ENCODE measurements at regions not wholly inside any gene's neighbourhood (a gene's known extent, or its start where the extent isn't known, plus 50 kb on each side); places are given as distances from the start of the nearest gene placed in this dataset.
"Not testable (repeated sequence)": the region's sequence is repeated elsewhere in the genome, so short reads cannot be mapped to it uniquely, and the experiment has no call there.

DNA sequence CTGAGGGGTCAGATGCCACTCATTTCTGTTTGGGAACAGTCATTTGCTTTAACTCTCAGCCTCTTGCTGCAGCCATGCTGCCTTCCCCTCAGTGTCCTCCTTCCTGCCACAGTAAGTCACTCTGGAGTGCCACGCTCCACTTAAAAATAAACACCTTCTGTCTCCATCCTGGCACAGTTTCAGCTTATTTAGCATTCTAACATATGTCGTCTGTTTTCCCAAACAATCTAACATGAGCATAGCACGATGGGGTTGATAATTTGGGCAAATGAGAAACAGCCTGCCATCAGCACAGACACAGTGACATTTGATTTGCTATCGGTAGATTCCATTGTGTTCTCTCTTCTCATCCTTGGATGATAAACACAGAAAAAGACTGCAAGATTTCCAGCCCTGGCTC lies 768.6 kb downstream of the UQCRFS1 start:
- no peak for DNase-seq (ENCODE audit: low spot score)

DNA sequence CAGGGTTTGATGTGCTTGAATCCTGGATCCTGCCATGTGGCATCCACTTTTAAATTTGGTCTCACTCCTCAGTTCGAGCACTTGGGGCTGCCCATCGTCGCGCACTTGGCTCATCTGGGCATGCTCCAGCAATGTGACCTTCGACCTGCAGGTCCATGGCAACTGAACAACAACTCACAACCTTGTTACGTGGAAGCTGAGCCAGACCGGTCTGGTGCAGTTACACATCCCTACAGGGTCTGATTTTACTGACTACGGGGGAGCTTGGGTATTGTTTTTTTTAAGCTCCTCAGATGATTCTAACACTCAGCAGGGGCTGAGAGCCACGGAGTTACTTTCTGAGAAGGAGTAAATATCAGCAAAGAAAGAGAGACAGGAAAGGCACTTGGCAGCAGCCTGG lies 769.6 kb downstream of the UQCRFS1 start:
- DNase-seq (ENCODE audit: low spot score) = no peak

DNA sequence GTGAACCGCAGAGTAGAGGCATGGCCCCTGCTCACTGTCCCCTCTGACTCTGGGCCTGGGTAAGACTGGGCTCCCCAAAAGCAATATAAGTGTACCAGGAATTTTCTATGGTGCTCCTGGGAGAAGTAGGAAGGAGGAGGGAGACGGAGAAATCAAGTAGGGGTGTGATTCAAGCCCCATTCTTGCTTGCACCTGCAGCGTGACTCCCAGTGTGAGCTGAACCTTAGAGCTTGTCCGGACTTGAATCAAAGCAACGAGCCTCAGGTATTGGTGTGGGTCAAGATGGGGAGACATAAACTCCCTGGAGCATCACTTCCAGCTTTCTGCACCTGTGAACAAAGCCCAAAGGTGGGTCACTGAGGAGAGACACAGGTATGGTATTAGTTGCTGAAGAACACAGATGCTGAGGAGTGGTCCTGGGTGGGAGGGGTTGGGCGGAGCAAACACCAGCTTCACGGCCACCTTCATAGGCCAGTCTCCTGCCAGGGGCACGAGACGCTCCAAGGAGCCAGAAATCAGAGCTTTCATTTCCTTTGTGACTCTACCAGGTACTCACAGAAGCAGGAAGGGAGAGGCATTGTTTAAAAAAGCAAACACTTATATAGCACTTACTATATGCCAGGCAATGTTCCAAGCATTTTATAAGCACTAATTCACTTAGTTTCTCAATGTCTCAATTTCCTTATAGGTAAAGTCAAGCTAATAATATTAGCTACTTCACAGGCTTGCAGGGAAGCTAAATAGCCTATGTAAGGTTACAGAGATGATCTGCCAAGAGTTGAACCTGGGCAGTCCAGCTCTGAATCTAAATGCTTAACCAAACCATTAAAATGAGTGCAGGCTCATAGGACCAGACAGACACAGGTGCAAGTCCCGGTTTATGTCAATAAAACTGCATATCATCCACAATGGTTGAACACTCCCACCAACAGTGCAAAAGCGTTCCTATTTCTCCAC lies 775.3 kb downstream of the UQCRFS1 start:
- no peak for DNase-seq (ENCODE audit: low spot score)

DNA sequence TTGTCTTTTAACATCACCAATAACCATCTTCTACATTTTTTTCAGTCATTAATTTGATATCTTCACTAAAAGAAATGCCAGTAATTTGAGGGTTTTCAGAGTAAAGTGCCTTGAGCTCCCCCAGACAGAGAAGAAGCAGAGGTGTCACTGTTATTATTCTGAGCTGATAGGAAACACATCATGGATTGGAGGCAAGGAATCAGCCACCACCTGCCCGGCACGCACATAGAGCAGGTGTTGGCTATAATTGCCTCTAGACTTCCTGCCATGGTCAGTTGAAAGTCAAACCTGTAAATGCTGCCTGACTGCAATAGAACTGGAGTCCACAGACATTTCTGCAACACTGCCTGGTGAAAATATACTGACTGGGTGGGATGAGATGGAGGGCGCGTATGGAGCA lies 776.6 kb downstream of the UQCRFS1 start:
- no peak for DNase-seq (ENCODE audit: low spot score)

DNA sequence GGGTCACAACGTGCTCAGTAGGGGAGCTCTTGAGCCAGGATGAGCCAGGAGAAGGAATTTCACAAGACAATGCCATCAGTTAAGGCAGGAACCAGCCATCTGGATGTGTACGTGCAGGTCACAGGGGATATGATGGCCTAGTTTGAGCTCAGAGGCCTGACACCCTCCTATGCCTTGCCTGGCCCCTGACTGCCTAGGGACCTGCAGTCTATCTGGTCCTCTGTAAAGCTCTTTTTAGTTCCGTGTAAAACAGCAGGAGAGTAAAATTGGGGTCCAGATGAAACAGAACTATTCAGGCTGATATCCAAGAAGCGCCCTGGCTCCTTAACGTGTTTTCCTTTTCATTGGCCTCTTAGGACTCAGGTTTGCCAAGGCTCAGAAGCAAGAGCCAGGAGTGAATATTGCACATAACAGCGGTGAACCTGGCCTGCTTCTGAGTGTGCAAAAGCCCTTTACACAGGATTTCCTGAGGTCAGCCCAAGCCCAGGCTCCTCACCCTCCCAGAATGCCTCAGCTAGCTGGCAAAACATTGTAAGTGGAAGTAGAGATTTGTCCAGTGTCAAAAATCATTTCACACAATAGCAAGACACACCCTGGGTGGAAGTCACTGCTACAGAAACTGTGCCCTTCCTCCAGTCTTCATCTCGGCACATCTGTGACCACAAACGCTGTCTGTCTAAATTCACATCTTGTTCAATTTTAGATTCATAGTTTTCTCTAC lies 777.2 kb downstream of the UQCRFS1 start:
- no peak for DNase-seq (ENCODE audit: low spot score)

DNA sequence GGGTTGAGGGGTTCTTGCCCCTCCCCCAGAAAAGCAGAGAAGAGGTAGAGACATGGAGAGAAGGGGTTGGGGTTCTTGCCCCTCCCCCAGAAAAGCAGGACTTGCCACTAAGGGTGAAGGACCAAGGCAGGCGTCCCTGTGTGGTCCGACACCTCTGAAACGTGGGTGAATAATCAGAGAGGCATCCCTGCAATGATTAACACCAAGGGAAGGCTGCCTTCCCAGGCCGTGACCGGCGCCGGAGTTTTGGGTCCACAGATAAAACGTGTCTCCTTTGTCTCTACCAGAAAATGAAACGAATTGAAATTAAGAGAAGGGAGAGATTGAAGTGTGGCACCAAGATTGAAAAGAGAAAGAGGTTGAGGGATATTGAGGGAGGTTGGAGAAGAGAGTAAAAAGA lies 778.2 kb downstream of the UQCRFS1 start:
- not testable (repeated sequence) for DNase-seq (ENCODE audit: low spot score)

DNA sequence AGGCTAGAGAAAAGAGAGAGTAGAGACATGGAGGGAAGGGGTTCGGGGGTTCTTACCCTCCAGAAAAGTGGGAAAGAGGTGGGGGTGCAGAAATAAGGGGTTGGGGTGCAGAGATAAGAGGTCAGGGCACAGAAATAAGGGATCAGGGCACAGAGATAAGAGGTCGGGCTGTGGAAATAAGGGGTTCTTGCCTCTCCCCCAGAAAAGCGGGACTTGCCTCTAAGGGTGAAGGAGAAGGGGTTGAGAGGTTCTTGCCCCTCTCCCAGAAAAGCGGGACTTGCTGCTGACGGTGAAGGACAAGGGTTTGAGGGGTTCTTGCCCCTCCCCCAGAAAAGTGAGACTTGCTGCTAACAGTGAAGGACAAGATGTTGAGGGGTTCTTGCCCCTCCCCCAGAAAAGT lies 778.6 kb downstream of the UQCRFS1 start:
- not testable (repeated sequence) for DNase-seq (ENCODE audit: low spot score)

DNA sequence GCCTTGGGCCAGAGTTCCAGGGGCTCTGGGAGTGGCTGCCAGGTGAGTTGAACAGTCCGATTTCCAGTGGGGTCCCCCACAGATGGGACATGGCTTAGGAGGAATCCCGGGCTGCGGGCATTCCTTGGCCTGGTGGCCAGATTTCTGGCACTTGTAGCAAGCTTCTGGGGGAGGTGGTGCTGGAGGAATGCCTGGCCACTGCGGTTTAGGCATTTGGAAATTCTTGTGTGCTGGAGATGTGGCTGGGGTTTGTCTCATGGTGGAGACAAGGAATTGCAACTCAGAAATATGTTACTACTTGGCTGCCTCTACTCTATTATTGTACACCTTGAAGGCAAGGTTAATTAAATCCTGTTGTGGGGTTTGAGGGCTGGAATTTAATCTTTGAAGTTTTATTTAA lies 779.8 kb downstream of the UQCRFS1 start:
- DNase-seq (ENCODE audit: low spot score) = not testable (repeated sequence)

DNA sequence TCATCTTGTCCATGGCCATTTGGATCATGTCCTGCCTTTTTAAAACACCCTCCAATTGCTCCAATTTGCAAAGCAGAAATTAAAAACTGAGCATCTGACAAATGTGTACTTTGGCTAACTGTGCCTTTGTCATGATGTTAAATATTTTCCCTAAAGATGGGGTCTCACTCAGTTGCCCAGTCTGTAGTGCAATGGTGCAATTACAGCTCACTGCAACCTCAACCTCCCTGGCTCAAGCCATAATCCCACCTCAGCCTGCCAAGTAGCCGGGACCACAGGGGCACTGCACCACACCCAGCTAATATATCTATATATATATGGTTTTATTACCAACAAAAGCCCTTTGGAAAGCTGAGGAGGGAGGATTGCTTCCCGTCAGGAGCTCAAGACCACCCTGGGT lies 782.7 kb downstream of the UQCRFS1 start:
- DNase-seq (ENCODE audit: low spot score) = no peak

DNA sequence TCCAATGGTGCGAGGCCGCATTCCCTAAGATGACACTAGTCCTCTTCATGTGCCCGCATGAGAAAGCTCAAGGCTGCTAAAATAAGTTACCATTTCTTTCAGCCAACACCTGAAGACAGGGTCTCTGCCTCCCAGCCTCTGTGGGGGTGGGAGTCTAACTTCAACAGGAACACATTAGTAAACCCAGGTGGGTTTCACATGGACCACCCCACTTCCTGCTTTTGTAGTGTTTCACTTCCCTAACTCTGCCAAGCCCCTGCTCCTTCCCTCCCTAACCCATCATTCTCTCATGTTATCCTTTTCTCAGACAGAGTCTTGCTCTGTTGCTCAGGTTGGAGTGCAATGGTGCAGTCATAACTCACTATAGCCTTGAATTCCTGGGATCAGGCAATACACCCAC lies 783.6 kb downstream of the UQCRFS1 start:
- no peak for DNase-seq (ENCODE audit: low spot score)

DNA sequence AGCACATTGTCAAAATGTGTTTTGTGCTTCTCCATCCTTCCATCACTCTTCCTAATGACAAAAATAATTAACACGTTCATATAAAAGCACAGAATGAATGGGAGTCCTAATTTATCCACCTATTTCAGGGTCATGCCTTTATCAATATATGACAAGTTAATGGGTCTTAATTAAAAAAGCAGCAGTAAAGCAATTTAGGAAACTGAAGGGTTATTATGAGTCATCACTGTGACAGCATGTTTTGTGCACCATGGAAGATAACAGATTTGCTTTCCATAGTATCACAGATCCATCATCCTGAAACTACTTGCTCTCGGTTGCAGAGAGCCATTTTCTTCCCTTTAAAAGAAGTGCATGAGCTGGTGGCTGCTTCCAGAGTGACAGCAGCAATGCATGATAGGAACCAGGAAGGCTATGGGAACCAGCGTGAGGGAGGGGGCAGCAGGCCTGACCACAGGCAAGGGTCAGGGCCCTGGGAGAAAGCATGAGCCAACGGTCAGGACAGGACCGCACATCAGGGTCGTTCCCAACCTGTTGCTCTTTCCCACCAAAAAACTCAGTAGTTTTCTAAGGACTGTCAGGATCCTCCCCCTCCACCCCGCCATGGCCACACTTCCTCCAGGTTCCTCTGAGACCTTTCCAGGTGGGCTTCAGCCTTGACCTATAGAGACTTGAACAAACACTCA lies 784.1 kb downstream of the UQCRFS1 start:
- no peak for DNase-seq (ENCODE audit: low spot score)

DNA sequence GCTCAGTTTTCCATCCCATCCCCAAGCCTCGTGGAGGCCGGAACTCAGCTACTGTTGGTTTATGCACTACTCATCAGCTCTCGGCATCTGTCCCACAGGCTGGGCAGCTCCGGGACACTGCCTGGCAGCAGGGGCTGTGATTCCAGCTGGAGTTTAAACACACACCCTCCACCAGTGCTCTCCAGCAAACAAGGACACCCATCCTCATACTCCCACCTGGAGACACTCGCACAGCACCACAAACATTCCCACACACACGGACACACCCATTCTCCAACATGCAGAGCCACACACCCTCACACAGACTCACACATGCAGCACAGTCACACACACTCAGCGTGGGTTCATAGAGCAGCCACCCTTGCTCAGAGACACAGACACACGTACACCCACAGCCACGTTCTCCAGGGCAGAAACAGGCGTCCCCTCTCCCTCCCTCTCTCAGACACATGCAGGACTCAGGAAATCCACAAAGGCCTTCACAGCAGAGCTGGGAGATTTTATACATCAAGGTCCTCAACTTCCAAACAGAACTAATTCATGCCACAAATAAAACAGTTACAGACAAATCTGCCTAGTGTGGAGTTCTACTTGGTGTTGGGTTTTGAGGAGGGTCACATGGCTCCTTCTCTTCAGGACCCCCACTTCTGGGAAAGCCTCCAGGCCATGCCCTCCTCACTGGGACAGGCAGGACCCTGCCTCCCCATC lies 785.4 kb downstream of the UQCRFS1 start:
- no peak for DNase-seq (ENCODE audit: low spot score)

DNA sequence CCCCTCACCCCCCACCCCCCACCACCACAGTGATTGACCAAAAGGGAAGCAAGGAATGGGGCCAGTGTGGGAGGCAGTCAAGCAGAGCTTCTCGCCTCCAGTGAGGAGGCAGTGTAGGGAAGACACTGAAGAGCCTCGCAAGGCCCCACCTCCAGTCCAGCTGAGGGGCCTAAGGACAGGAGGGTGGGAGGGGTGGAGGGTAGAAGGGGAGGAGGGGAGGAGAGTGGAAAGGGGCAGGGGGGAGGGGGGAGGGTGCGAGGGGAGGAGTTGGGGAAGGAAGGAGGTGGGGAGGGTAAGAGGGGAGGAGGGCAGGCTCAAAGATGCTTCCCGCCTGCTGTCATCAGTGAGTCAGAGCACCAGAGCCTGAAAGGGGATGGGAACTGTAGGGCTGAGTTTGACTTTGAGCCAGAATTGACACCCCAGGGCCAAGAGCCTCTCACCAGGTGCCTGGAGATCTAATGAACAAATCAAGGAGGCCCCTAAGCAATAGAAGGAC lies 786.2 kb downstream of the UQCRFS1 start:
- DNase-seq (ENCODE audit: low spot score) = no peak

DNA sequence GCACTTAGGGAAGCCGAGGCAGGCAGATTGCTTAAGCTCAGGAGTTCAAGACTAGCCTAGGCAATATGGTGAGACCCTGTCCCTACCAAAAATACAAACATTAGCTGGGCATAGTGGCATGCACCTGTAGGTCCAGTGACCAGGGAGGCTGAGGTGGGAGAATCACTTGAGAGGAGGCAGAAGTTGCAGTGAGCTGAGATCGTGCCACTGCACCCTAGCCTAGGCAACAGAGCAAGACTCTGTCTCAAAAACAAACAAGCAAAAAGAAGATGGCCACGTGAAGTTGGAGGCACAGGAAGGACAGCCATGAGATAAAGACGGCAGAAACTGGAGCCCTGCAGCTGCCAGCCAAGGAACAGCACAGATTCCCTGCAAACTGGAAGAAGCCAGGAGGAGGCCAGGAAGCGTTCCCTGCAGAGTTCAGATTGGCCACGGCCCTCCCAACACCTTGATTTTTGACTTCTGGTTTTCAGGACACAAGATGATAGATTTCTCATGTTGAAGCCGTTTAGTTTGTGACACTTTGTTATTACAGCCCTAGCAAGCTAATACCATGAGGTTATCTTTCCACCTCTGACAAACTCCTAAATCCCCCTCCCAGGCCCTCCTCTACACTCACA lies 786.7 kb downstream of the UQCRFS1 start:
- no peak for DNase-seq (ENCODE audit: low spot score)

DNA sequence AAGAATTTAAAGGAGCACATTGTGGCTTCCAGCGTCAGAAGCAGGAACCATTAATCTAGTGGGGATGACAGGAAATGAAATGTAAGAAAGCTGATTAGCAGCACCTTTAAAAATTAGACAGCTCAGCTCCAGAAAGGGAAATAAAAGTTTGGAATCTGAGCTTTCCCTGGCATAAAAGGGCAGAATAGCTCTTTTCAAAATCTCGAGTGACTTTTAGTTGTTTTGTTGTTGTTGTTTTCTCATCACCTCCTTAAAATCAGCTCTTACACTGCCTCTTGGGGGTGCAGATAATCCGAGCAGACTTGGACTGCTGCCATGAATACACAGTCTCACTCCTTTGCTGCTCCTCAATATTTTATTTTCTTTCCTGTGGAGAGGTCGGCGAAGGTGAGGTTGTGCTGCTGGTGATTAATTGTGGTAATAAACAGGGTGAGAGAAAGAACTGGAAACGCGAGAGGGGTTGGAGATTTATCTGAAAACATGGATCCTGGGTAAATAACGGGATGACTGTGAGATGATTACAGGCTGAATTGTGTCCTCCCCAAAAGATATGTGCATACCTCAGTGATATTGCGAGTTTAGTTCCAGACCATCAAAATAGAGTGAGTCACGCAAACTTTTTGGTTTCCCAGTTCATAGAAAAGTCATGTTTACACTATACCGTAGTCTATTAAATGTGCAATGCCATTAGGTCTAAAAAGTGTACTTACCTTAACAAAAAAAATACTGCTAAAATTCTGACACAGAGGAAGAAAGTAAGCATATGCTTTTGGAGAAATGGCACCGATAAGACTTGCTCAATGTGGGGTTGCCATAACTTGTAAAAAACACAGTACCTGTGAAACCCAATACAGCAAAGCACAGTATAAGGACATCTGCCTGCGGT lies 787.7 kb downstream of the UQCRFS1 start:
- no peak for DNase-seq (ENCODE audit: low spot score)

DNA sequence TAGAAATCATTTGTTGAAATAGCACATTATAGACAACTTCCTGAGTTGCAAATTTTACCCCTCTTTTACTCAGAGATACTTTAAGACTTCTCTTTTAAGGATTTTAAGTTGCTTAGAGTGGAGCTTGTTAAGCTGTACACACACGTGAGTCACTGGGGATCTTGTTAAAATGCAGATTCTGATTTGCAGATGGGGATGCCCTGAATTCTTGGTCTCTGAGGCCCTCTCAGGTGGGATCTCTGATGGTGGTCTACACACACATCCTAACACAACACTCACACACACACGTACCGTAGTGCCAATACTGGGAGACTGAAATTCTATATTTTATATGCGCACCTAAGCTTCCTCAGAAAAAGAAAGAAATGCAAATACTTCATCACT lies 788.3 kb downstream of the UQCRFS1 start:
- no peak for DNase-seq (ENCODE audit: low spot score)

DNA sequence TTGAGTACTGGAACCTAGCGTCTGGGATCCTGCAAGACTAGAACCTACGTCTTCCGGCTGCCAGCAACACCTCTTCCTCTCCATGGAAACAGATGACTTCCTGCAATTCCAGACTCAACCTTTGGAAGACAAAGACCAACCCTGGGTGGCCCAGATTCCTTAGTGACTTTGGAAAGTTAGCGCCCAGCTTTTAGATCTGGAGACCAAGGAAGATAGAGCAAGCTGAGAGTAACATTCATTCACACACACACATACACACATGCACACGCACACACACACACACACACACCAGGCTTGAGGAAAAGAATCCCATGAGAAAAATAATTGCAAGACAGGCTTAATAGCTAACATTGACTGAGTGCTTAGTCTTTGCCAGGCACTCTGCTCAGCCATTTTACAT lies 788.9 kb downstream of the UQCRFS1 start:
- no peak for DNase-seq (ENCODE audit: low spot score)

DNA sequence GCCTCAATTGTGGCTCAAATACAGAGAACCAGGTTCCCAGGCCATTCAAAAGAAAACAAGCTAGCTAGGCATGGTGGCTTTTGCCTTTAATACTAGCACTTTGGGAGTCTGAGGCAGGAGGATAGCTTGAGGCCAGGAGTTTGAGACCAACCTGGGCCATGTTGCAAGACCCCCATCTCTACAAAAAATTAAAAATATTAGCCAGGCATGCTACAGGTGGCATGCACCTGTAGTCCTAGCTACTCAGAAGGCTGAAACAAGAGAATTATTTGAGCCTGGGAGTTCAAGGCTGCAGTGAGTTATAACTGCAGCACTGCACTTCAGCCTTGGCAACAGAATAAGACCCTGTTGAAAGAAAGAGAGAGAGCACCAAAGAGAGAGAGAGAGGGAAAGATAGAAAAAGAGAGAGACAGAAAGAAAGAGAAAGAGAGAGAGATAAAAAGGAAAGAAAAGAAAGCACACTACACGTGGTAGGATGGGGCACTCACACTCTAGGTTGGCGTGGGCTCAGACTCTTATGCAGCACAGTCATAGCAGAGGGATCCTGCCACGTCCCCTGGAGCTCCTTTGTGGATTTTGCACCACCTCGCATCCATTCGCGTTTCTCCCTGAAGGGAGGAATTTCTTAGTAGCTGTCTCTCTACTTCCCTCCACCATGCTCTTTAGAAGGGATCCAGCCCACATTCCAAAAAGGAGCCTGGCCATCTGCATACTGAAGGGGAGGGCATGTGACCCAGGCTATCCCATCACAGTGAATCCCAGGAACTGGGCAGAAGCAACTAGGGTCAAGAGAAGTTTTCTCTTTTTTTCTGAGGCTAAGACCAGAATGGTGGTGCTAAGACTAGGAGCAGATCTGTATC lies 789.9 kb downstream of the UQCRFS1 start:
- DNase-seq (ENCODE audit: low spot score) = no peak

DNA sequence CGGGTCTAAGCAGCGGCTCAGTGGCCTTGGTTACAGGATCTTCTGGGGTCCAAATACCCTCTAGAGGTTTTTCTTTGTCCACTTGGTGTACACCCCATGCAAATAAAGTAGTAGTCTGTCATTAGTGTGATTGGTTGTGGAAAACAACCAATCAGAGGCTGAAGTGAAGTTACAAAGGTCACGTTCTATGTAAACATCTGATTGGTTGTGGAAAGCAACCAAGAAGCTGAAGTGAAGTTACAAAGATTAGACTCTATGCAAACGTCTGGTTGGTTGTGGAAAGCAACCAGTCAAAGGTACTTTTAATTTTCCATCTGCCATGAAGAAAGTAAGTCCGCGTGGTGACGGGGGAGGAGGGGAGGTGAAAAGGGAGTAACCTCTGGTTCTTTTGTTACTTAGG lies 790.9 kb downstream of the UQCRFS1 start:
- no peak for DNase-seq (ENCODE audit: low spot score)

All from HT-29 (cell line).